ENCODE measurements at regions not wholly inside any gene's neighbourhood (a gene's known extent, or its start where the extent isn't known, plus 50 kb on each side); places are given as distances from the start of the nearest gene placed in this dataset.

GRCh38 chr9:88706193-88707113 is 171.5 kb downstream of the NXNL2 start:
- Histone ChIP-seq H3K36me3 (no peaks in the 10 kb centered on the region), H3K9me3 (no peaks in the 10 kb centered on the region), H3K4me3 (no peak overlapping the region), H3K27me3 (no peaks in the 10 kb centered on the region), H3K4me1 (no peaks in the 10 kb centered on the region), H3K27ac (no peak overlapping the region)
- DNase-seq (ENCODE audit: low spot score in 2 of 2), result no peak
- no peak for TF ChIP-seq CTCF (IDR thresholded peaks at IDR 0.05)
- intact Hi-C loops (cut with DNase I), result no loop called here

GRCh38 chr9:88710449-88710848 is 175.5 kb downstream of the NXNL2 start:
- H3K4me3 ChIP-seq, result no peak overlapping the region
- H3K36me3 ChIP-seq, result no peaks in the 10 kb centered on the region
- intact Hi-C loops (cut with DNase I), result no loop called here
- no peaks in the 10 kb centered on the region for H3K9me3 ChIP-seq
- H3K27ac ChIP-seq, result no peak overlapping the region
- no peaks in the 10 kb centered on the region for H3K27me3 ChIP-seq
- no peak for TF ChIP-seq CTCF (IDR thresholded peaks at IDR 0.05)
- DNase-seq (ENCODE audit: low spot score in 2 of 2), result no peak
- H3K4me1 ChIP-seq, result no peaks in the 10 kb centered on the region

GRCh38 chr9:88711719-88712118 is 176.7 kb downstream of the NXNL2 start:
- no peak for DNase-seq (ENCODE audit: low spot score in 2 of 2)
- Histone ChIP-seq H3K9me3 (no peaks in the 10 kb centered on the region), H3K4me1 (no peaks in the 10 kb centered on the region), H3K27ac (no peak overlapping the region), H3K4me3 (no peak overlapping the region), H3K36me3 (no peaks in the 10 kb centered on the region), H3K27me3 (no peaks in the 10 kb centered on the region)
- TF ChIP-seq CTCF (IDR thresholded peaks at IDR 0.05), result no peak
- intact Hi-C loops (cut with DNase I), result no loop called here

GRCh38 chr9:88712484-88712883 is 177.5 kb downstream of the NXNL2 start:
- intact Hi-C loops (cut with DNase I), result no loop called here

GRCh38 chr9:88713010-88713409 is 178.0 kb downstream of the NXNL2 start:
- Histone ChIP-seq H3K36me3 (no peaks in the 10 kb centered on the region), H3K9me3 (no peaks in the 10 kb centered on the region), H3K4me3 (no peak overlapping the region), H3K27me3 (no peaks in the 10 kb centered on the region), H3K4me1 (no peaks in the 10 kb centered on the region), H3K27ac (no peak overlapping the region)
- DNase-seq (ENCODE audit: low spot score in 2 of 2), result no peak
- intact Hi-C loops (cut with DNase I), result no loop called here
- TF ChIP-seq CTCF (IDR thresholded peaks at IDR 0.05), result no peak

More at GRCh38 chr9:88712484-88712883, 177.5 kb downstream of the NXNL2 start:
- H3K4me3 ChIP-seq, result no peak overlapping the region
- TF ChIP-seq CTCF (IDR thresholded peaks at IDR 0.05), result no peak
- H3K4me1 ChIP-seq, result no peaks in the 10 kb centered on the region
- H3K9me3 ChIP-seq, result no peaks in the 10 kb centered on the region
- no peaks in the 10 kb centered on the region for H3K36me3 ChIP-seq
- H3K27me3 ChIP-seq, result no peaks in the 10 kb centered on the region
- no peak for DNase-seq (ENCODE audit: low spot score in 2 of 2)
- H3K27ac ChIP-seq, result no peak overlapping the region
